ENCODE measurements at regions not wholly inside any gene's neighbourhood (a gene's known extent, or its start where the extent isn't known, plus 50 kb on each side); places are given as distances from the start of the nearest gene placed in this dataset.
A peak's percentile ranks its signal among the peaks of the same experiment; 100 is the strongest.

- DNase-seq (ENCODE audit: low read depth) = no peak
Observed at GRCh38 chr3:76065964-76066363, 280.6 kb upstream of the ZNF717 start.

GRCh38 chr3:76078101-76078500 is 292.8 kb upstream of the ZNF717 start:
- no peak for DNase-seq (ENCODE audit: low read depth)

- no peak for DNase-seq (ENCODE audit: low read depth)
Observed at GRCh38 chr3:76083992-76084391, 298.6 kb upstream of the ZNF717 start.

GRCh38 chr3:76096036-76096435 is 310.7 kb upstream of the ZNF717 start:
- DNase-seq (ENCODE audit: low read depth) = no peak

- DNase-seq (ENCODE audit: low read depth) = no peak
Observed at GRCh38 chr3:76096836-76097588, 311.7 kb upstream of the ZNF717 start.

- DNase-seq (ENCODE audit: low read depth) = no peak
Observed at GRCh38 chr3:76097589-76097969, 312.2 kb upstream of the ZNF717 start.

- no peak for DNase-seq (ENCODE audit: low read depth)
Observed at GRCh38 chr3:76099956-76100355, 314.6 kb upstream of the ZNF717 start.

- DNase-seq (ENCODE audit: low read depth) = no peak
Observed at GRCh38 chr3:76107935-76108570, 322.7 kb upstream of the ZNF717 start.

GRCh38 chr3:76111808-76112207 is 326.5 kb upstream of the ZNF717 start:
- DNase-seq (ENCODE audit: low read depth) = no peak

GRCh38 chr3:76122007-76122406 is 336.7 kb upstream of the ZNF717 start:
- no peak for DNase-seq (ENCODE audit: low read depth)

GRCh38 chr3:76129441-76129840 is 344.1 kb upstream of the ZNF717 start:
- DNase-seq (ENCODE audit: low read depth) = no peak

GRCh38 chr3:76131396-76132153 is 346.2 kb upstream of the ZNF717 start:
- peak; percentile 73 for DNase-seq (ENCODE audit: low read depth)

- DNase-seq (ENCODE audit: low read depth) = no peak
Observed at GRCh38 chr3:76132154-76132470, 346.8 kb upstream of the ZNF717 start.

GRCh38 chr3:76134166-76134565 is 348.8 kb upstream of the ZNF717 start:
- no peak for DNase-seq (ENCODE audit: low read depth)

GRCh38 chr3:76138921-76139320 is 353.6 kb upstream of the ZNF717 start:
- DNase-seq (ENCODE audit: low read depth) = no peak

- DNase-seq (ENCODE audit: low read depth) = no peak
Observed at GRCh38 chr3:76147846-76148245, 362.5 kb upstream of the ZNF717 start.

- DNase-seq (ENCODE audit: low read depth) = no peak
Observed at GRCh38 chr3:76152028-76152427, 366.7 kb upstream of the ZNF717 start.

GRCh38 chr3:76161856-76162255 is 376.5 kb upstream of the ZNF717 start:
- no peak for DNase-seq (ENCODE audit: low read depth)

- no peak for DNase-seq (ENCODE audit: low read depth)
Observed at GRCh38 chr3:76171647-76172046, 386.3 kb upstream of the ZNF717 start.

- DNase-seq (ENCODE audit: low read depth) = no peak
Observed at GRCh38 chr3:76177610-76178009, 392.3 kb upstream of the ZNF717 start.

- DNase-seq (ENCODE audit: low read depth) = no peak
Observed at GRCh38 chr3:76178412-76178811, 393.1 kb upstream of the ZNF717 start.

GRCh38 chr3:76181213-76181612 is 395.9 kb upstream of the ZNF717 start:
- no peak for DNase-seq (ENCODE audit: low read depth)

- no peak for DNase-seq (ENCODE audit: low read depth)
Observed at GRCh38 chr3:76198086-76198485, 412.7 kb upstream of the ZNF717 start.
